ENCODE measurements at regions not wholly inside any gene's neighbourhood (a gene's known extent, or its start where the extent isn't known, plus 50 kb on each side); places are given as distances from the start of the nearest gene placed in this dataset.
A peak's percentile ranks its signal among the peaks of the same experiment; 100 is the strongest.

DNA sequence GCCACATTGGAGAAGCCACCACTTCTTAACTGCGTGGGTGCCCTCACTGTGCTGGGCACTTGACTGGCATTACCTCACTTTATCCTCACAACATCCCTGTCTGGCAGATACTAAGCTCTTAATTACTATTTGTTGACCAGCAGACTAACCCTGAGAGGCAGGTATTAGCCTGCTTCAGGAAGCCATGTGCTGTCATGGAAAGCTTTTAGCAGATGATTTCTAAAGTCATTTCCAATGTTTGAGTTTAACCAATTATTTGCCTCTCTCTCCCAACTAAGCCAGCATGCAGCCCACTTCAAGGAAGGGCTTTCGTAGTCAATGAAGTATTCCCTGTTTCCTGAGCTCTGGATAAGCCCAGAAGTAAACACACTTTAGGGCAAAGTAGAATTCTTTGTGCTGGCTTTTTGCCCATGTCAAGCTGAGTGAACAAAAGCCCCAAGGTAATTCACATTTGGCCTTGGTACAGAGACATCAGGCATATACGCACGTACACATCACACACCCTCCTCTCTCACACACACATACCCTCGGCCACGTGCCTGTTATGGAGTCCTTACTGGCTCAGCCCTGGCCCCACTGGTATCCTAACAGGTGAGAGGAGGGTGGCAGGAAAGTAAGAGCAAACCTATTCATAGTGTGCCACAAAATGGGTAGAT, 108.6 kb downstream of the C1D start:
- DNase-seq = no peak
- Mint-ChIP-seq H3K27me3 (peaks cover 16% of the 10 kb centered on the region), H3K4me1 (peaks cover 6% of the 10 kb centered on the region), H3K27ac (no peak overlapping the region), H3K4me3 (no peak overlapping the region), H3K36me3 (ENCODE audit: low read depth) (no peaks in the 10 kb centered on the region)
- H3K9me3 ChIP-seq (ENCODE audit: control insufficient read depth, low read length, poor library complexity, severe bottlenecking) = no peaks in the 10 kb centered on the region
- no peak for ATAC-seq

DNA sequence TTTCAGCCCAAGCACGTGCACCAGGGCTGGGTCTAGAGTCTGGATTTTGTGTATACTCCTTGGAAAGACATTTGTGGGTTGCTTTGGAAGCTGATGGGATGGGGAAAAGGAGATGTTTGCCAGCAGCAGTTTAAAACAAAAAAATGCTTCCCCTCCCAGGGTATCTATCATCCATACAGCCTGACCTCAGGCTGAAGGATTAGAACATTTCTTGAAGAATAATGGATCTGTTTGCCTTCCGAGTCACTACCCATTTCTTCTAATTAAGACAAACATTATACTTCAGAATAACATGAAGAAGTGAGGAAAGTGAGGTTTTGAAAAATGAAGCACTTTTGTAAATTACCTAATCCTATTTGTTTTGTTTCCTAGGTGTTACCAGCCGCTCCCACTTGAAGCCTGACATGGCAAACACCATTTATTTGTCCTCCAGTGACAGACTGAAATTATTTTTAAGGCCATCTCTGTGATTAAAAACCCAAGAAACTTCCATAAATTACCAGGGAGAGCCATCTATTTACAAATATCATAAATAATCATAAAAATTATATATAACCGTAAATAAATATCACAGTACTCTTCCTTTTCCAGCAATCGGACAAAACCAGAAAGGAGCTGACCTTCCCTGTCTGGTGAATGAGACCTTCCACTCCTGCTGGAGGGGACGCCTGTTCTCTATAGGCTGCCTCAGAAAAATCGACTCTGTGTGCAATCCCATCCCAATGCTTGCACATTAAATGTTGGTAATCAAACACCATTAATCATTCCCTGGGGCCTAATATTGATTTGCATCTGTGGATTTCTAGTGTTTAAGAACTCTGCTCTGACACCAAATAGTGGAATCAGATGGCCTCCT, 106.8 kb downstream of the C1D start:
- H3K27ac Mint-ChIP-seq = no peak overlapping the region
- H3K27me3 Mint-ChIP-seq = peaks cover 20% of the 10 kb centered on the region
- peaks cover under 1% of the 10 kb centered on the region for H3K4me1 Mint-ChIP-seq
- no peak for ATAC-seq
- H3K36me3 Mint-ChIP-seq (ENCODE audit: low read depth) = no peaks in the 10 kb centered on the region
- DNase-seq = no peak
- H3K4me3 Mint-ChIP-seq = no peak overlapping the region
- no peaks in the 10 kb centered on the region for H3K9me3 ChIP-seq (ENCODE audit: control insufficient read depth, low read length, poor library complexity, severe bottlenecking)

DNA sequence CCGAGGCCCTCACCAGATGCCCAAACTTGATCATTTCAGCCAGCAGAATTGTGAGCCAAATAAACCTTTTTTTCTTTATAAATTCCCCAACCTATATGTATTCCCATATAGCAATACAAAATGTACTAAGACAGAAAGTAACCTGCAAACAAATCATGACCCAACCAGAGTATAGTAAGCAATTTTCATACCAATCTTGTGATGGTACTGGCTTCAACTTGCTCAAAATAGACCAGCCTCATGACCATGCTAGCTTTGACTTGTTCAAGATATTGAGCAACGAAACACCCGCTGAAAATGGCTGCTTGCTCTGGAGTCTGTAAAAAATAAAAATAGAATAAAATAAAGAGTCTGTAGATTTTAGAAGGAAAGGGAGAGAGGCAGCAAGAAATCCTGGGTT, 97.6 kb downstream of the C1D start:
- peaks cover 22% of the 10 kb centered on the region for H3K27me3 Mint-ChIP-seq
- no peak overlapping the region for H3K4me3 Mint-ChIP-seq
- H3K4me1 Mint-ChIP-seq = no peaks in the 10 kb centered on the region
- DNase-seq (no peak), ATAC-seq (no peak)
- no peaks in the 10 kb centered on the region for H3K9me3 ChIP-seq (ENCODE audit: control insufficient read depth, low read length, poor library complexity, severe bottlenecking)
- no peak overlapping the region for H3K27ac Mint-ChIP-seq
- no peaks in the 10 kb centered on the region for H3K36me3 Mint-ChIP-seq (ENCODE audit: low read depth)

DNA sequence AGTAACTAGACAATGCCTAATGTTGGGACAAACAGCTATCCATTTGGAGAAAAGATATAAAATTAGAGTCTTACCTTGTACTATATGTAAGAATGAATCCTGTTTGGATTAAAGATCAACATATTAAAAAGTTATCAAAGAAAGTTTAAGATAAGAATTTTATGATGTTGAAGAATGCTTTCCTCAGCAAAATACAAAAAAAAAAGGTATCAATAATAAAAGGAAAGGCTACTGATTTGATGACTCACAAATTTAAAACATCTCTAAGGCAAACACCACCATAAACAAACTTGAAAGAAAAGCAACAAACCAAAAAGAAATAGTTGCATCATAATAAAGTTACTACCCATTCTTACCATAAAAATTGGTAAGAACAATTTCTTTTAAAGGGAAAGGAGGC, 92.7 kb downstream of the C1D start:
- Mint-ChIP-seq H3K36me3 (ENCODE audit: low read depth) (no peaks in the 10 kb centered on the region), H3K27me3 (peaks cover 12% of the 10 kb centered on the region), H3K27ac (no peak overlapping the region), H3K4me1 (peaks cover 1% of the 10 kb centered on the region), H3K4me3 (no peak overlapping the region)
- ATAC-seq (no peak), DNase-seq (no peak)
- H3K9me3 ChIP-seq (ENCODE audit: control insufficient read depth, low read length, poor library complexity, severe bottlenecking) = no peaks in the 10 kb centered on the region

DNA sequence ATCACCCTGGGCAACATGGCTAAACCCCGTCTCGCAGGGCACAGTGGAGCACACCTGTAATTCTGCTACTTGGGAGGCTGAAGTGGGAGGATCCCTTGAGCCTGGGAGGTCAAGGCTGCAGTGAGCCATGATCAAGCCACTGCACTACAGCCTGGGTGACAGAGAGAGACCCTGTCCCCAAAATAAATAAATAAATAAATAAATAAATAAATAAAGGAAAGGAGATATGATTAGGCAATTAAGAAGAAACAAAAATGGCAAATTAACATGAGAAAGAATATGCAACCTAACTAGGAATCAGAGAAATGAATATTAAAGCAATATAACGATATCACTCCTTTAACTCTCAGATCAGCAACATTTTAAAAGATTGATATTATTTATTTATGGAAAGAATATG, 92.3 kb downstream of the C1D start:
- Mint-ChIP-seq H3K27ac (no peak overlapping the region), H3K4me1 (peaks cover 3% of the 10 kb centered on the region), H3K36me3 (ENCODE audit: low read depth) (no peaks in the 10 kb centered on the region), H3K4me3 (no peak overlapping the region), H3K27me3 (peaks cover 16% of the 10 kb centered on the region)
- no peak for DNase-seq
- no peak for ATAC-seq
- no peaks in the 10 kb centered on the region for H3K9me3 ChIP-seq (ENCODE audit: control insufficient read depth, low read length, poor library complexity, severe bottlenecking)

DNA sequence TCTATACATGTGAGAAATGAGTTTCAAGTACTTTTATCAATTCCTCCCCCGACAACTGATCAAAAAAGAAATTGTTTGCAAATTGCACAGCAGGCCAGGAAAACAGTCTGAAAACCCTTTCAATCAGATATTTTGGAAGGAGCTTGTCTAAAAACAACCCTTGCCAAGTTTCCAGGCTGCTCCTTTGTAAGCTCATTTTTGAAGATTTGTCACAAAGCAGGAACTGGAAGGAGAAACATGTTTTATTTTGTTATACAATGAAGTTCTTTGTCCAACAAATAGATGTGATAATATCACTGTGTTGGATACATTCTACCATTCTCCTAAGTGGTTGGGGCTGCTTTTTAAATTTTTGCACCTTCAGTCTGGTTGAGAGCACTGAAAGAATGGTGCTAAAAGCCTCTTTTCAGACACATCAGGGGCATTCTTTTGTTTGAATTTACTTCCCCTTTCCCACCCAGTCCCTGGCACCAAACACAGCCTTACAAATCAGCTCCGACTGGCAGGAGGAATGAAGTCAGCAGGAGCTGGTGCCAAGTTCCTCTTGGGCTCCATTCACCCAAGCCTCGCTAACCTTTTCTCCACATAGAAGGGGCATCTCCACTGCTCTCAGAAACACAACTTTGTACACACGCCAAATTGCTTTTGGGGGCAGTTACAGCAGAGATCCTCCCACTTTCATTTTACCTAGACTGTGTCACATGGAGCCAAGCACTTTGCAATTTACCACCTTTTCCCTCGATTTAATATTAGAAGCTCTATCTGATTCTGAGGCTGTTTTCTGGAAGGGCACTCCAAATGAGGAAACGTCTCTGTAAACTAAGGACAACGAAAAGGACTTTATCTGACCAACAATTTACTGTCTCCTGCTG, 88.0 kb downstream of the C1D start:
- Mint-ChIP-seq H3K27me3 (peaks cover 16% of the 10 kb centered on the region), H3K4me3 (peak overlapping the region; percentile 52), H3K4me1 (peaks cover 3% of the 10 kb centered on the region), H3K36me3 (ENCODE audit: low read depth) (no peaks in the 10 kb centered on the region), H3K27ac (no peak overlapping the region)
- ATAC-seq (no peak), DNase-seq (no peak)
- H3K9me3 ChIP-seq (ENCODE audit: control insufficient read depth, low read length, poor library complexity, severe bottlenecking) = no peaks in the 10 kb centered on the region

DNA sequence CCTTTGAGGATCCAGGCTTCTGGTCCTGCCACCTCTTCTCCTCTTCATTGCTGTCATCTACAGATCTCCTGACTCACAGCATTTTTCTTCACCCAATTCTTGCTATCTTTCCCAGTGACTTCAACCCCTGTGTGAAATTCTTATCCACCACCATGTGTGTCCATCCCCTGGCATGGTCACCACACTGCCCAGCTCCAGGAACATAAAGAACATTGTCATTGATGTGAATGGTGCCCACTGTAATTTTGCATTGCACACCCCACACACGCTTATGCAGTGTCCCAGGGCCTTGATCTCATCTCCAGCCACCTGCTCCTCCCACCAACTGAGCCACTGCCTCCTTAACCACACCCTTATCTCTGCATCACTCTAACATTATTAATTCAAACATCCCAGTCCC, 85.3 kb downstream of the C1D start:
- H3K4me1 Mint-ChIP-seq = peaks cover 3% of the 10 kb centered on the region
- no peak overlapping the region for H3K4me3 Mint-ChIP-seq
- H3K36me3 Mint-ChIP-seq (ENCODE audit: low read depth) = no peaks in the 10 kb centered on the region
- no peak for DNase-seq
- ATAC-seq = no peak
- no peak overlapping the region for H3K27ac Mint-ChIP-seq
- peaks cover 9% of the 10 kb centered on the region for H3K27me3 Mint-ChIP-seq
- H3K9me3 ChIP-seq (ENCODE audit: control insufficient read depth, low read length, poor library complexity, severe bottlenecking) = no peaks in the 10 kb centered on the region

DNA sequence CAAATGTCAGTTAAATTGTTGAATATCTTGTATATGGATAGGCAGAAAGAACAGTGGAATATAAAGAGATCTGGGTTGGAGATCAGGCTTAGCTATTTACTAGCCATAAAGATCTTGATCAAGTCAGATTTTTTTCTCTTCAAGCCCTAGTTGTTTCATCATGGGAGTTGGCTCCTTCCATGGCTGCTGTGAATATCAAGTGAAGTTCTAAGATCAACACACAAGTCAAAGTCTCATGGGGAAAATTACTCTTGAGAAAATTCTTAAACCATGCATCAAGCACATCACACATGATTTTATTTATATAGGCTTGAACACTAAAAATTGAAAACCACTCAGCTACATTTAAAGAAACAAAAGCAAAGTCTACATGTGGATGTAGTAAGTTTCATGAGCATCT, 79.8 kb downstream of the C1D start:
- no peaks in the 10 kb centered on the region for H3K9me3 ChIP-seq (ENCODE audit: control insufficient read depth, low read length, poor library complexity, severe bottlenecking)
- ATAC-seq (no peak), DNase-seq (no peak)
- Mint-ChIP-seq H3K27me3 (peaks cover 19% of the 10 kb centered on the region), H3K36me3 (ENCODE audit: low read depth) (no peaks in the 10 kb centered on the region), H3K4me3 (no peak overlapping the region), H3K27ac (no peak overlapping the region), H3K4me1 (no peaks in the 10 kb centered on the region)

DNA sequence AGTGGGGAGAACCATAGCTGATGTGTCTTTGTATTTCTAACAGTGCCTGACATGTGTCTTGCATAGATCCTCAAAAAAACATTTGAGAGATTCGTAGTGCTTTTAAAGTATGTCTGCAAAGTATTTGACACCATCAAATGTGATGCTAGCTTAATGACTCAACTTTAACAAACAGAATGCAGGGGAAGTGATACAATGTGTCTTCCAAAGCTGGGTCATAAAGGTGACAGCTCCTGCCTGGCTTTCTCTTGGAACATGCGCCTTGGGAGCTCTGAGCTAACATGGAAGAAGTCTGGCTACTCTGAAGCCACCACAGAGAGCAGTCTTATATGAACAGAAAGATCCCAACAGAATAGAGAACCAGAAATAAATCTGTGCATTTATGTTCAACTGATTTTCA, 78.2 kb downstream of the C1D start:
- Mint-ChIP-seq H3K36me3 (ENCODE audit: low read depth) (no peaks in the 10 kb centered on the region), H3K4me3 (no peak overlapping the region), H3K4me1 (no peaks in the 10 kb centered on the region), H3K27me3 (peaks cover 19% of the 10 kb centered on the region), H3K27ac (no peak overlapping the region)
- DNase-seq (no peak), ATAC-seq (no peak)
- H3K9me3 ChIP-seq (ENCODE audit: control insufficient read depth, low read length, poor library complexity, severe bottlenecking) = no peaks in the 10 kb centered on the region

DNA sequence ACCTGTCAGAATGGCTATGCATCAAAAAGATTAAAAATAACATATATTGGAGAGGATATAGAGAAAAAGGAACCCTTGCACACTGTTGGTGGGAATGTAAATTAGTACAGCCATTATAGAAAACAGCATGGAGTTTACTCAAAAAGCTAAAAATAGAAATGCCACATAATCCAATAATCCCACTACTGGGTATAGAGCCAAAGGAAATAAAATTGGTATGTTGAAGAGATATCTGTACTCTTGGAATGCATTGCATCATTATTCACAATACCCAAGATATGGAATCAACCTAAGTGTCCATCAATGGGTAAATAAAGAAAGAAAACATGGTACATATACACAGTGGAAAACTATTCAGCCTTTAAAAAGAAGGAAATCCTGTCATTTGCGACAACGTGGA, 77.2 kb downstream of the C1D start:
- Mint-ChIP-seq H3K27me3 (peaks cover 19% of the 10 kb centered on the region), H3K4me1 (no peaks in the 10 kb centered on the region), H3K4me3 (no peak overlapping the region), H3K36me3 (ENCODE audit: low read depth) (no peaks in the 10 kb centered on the region), H3K27ac (no peak overlapping the region)
- H3K9me3 ChIP-seq (ENCODE audit: control insufficient read depth, low read length, poor library complexity, severe bottlenecking) = no peaks in the 10 kb centered on the region
- ATAC-seq (no peak), DNase-seq (no peak)

DNA sequence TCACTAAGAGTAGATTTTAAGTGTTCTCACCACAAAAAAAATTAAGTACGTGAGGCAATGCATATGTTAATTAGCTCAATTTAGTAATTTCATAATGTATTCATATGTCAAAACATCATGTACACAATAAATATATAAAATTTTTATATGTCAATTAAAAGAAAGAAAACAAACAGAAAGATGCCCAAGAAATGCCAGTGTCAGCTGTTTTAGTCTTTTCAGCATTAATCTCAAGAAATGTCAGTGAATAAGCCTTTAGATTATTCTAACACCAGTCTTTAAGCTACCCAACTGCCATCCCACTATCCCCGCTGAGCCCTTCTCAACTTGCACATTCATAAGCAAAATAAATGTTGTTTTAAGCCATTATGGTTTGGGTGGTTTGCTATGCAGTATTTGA, 76.5 kb downstream of the C1D start:
- DNase-seq (no peak), ATAC-seq (no peak)
- H3K9me3 ChIP-seq (ENCODE audit: control insufficient read depth, low read length, poor library complexity, severe bottlenecking) = no peaks in the 10 kb centered on the region
- Mint-ChIP-seq H3K27ac (no peak overlapping the region), H3K36me3 (ENCODE audit: low read depth) (no peaks in the 10 kb centered on the region), H3K27me3 (peaks cover 25% of the 10 kb centered on the region), H3K4me1 (no peaks in the 10 kb centered on the region), H3K4me3 (no peak overlapping the region)

Measured in T-helper 17 cell (primary cell).